Astrocyte of the hippocampus (primary cell): ENCODE measurements at regions not wholly inside any gene's neighbourhood (a gene's known extent, or its start where the extent isn't known, plus 50 kb on each side); places are given as distances from the start of the nearest gene placed in this dataset.

Experiments
- DNase-seq: peaks from one replicate; pipeline ENCODE4 v3.0.0; 2011; ENCODE audit warnings: low read depth, low spot score

DNA sequence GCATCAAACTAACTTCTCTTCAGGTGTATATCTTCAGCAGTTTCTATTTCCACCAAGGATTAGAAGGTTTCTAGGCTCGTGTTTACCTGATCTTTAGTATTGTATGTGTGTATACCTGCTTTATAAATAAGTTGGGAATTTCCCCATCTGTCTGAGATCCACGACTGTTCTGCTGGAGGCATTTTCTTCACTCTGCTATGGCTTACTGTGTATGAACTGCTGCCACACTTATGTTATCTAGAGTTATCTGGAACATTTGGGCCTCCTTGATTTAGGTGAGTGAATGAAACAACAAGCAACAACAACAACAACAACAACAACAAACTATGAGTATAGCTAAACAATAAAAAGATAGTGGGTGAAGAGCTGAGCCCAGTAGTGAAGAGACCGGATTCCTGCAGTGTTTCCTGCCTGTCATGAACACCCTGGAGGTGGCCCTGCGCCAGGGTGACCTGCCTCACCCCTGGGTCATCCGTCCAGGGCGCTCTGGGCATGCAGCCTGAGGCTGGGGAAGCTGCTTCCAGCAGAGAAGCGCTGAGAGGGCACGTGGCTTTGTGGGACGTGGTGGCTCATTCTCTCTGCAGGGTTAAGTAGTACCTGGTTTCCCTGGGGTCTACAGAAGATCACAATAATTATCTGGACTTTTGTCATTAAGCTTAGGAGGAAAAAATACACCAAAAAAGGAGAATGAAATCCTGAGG lies 56.1 kb upstream of the GATA6 start:
- no peak for DNase-seq

DNA sequence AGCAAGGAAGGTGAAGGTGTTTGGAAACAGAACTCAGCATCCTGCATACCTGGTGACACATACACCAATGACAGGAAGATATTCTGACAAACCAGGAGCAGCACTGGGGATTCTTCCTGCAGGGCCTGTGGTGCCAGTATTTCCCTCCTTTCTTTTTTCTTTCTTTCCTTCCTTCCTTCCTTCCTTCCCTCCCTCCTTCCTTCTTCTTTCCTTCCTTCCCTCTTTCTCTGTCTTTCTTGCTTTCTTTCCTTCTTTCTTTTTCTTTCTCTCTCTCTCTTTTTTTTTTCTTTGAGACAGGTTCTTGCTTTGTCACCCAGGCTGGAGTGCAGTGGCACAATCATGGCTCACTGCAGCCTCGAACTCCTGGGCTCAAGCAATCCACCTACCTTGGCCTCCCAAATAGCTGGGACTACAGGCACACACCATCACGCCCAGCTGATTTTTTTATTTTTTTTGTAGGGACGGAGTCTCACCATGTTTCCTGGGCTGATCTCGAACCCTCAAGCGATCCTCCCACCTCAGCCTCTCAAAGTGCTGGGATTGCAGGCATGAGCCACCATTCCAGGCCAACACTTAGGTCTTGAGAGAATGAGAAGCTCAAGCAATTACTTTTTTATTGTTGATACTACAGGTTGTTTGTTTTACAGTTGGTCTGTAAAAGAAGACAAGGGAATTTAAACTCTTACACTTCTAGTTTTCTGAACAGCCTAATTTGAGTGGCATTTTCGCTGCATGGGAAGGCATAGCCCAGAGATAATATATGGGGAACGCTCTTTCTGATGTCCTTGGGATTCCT lies 54.7 kb upstream of the GATA6 start:
- no peak for DNase-seq

DNA sequence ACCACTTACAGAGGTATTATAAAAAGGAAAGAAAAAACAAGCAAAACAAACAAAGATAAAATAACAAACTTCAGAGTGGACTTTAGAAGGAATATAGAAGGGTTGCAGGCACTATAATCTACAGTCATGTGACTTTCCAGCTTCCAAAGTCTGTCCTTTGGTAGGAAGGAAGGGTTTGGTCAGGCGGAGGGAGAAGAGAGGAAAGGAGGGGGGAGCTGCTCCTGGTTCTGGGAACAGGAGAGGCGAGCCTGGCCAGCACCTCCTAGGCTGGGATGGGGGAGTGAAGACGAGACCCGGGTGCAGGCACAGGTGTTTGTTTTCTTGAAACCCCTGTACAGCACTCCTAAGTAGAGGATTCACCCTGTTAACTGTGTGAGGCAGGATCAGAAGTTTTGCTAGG lies 53.8 kb upstream of the GATA6 start:
- no peak for DNase-seq
